Fibroblast of mammary gland (primary cell): ENCODE measurements at regions not wholly inside any gene's neighbourhood (a gene's known extent, or its start where the extent isn't known, plus 50 kb on each side); places are given as distances from the start of the nearest gene placed in this dataset.
"Not testable (repeated sequence)": the region's sequence is repeated elsewhere in the genome, so short reads cannot be mapped to it uniquely, and the experiment has no call there.

Experiments used
- DNase-seq: peaks from one replicate; pipeline ENCODE4 v3.0.0-alpha.2; 2010; ENCODE audit warnings: low read depth
- H3K4me3 ChIP-seq: 2 replicates; pipeline ENCODE4 v1.5.1; 2011; ENCODE audit warnings: low read depth, mild to moderate bottlenecking, low read length, moderate library complexity; ENCODE audit not compliant: control insufficient read depth
- CTCF ChIP-seq: conservative IDR thresholded peaks from 2 replicates; pipeline ENCODE4 v1.5.1; 2011; ENCODE audit warnings: low read depth, low read length, inconsistent platforms; ENCODE audit not compliant: control insufficient read depth, insufficient read depth

GRCh38 chr13:95420501-95420900 lies 119.2 kb upstream of the ABCC4 start:
- no peak for DNase-seq
- no peak overlapping the region for H3K4me3 ChIP-seq
- TF ChIP-seq CTCF: no peak

- no peak overlapping the region for H3K4me3 ChIP-seq
- TF ChIP-seq CTCF: no peak
- no peak for DNase-seq
These were observed 125.4 kb upstream of the ABCC4 start for GRCh38 chr13:95426631-95427030.

- not testable (repeated sequence) for H3K4me3 ChIP-seq
These were observed 122.0 kb upstream of the CLDN10 start for GRCh38 chr13:95430525-95430924.

GRCh38 chr13:95432141-95432540 lies 120.4 kb upstream of the CLDN10 start:
- no peak for TF ChIP-seq CTCF
- no peak overlapping the region for H3K4me3 ChIP-seq
- no peak for DNase-seq

More at GRCh38 chr13:95430525-95430924, 122.0 kb upstream of the CLDN10 start:
- not testable (repeated sequence) for DNase-seq

- DNase-seq: no peak
- TF ChIP-seq CTCF: no peak
- H3K4me3 ChIP-seq: no peak overlapping the region
These were observed 119.0 kb upstream of the CLDN10 start for GRCh38 chr13:95433537-95433936.

DNA sequence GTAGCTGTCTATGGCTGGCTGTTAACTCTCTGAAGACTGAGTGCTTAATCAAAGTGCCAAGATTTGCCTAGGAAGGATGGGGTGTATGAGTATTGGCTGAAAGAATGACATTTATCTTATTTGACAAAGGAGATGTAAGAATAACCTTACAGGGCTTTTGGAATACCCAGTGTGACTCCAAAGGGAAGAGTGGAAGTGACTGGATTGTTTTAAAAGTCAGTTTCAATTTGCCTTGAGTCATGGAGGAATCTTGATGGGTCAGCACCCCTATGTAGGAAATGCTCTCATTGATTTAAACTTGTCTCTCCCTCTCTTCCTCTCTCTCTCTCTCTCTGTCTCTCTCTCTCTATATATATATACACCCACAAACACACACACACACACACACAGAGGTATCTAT lies 118.4 kb upstream of the CLDN10 start:
- H3K4me3 ChIP-seq: no peak overlapping the region
- TF ChIP-seq CTCF: no peak
- DNase-seq: no peak

DNA sequence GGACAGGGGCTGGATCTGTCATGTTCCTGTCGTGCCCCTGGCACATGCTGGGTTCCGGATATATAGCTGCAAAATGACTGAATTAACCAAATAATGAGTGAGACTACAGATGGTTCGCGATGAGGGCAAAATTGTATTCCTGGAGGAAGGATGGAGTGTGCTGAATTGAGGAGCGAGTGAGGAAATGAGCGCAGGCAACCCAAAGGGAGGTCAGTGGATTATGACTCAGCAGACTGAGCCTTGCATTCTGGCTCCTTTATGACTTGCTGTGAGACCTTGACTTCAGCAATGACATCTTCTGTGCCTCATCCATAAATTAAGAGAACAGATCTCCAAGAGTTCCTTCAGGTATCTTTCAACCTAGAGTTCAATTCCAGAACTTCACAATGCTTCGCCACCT lies 115.0 kb upstream of the CLDN10 start:
- no peak overlapping the region for H3K4me3 ChIP-seq
- TF ChIP-seq CTCF: no peak
- no peak for DNase-seq

DNA sequence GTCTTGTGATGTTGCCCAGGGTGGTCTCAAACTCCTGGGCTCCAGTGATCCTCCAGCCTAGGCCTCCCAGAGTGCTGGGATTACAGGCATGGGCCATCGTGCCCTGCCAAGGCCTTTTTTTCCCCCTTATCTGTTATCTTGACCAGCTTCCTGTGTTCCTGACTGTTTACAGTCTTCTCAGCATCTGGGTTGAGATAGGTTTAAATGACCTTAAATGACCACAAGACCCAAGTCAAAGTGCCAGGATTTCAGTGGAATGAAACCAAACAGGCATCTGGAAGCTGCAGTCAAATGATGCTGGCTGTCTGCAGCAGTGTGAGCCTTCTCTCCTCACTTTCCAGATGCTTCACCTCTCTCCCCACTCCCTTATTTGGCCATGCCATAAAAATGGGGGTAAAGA lies 114.2 kb upstream of the CLDN10 start:
- DNase-seq: no peak

More for the DNA sequence above, 114.2 kb upstream of the CLDN10 start:
- H3K4me3 ChIP-seq: no peak overlapping the region
- no peak for TF ChIP-seq CTCF
